SK-N-SH (cell line): ENCODE measurements at regions not wholly inside any gene's neighbourhood (a gene's known extent, or its start where the extent isn't known, plus 50 kb on each side); places are given as distances from the start of the nearest gene placed in this dataset.

ENCODE experiments used
- CTCF ChIA-PET: fragments of 300-600, 350-600 bp; formaldehyde crosslinking; extraction: SDS; loops from one replicate; lab custom pipeline; 2021; lab: Yijun Ruan, JAX
- POLR2A ChIA-PET: fragments of 350-600 bp; sonication (Branson Sonifier 250); formaldehyde crosslinking; extraction: SDS; loops from one replicate; lab custom pipeline; 2020; ENCODE audit warnings: antibody characterized with exemption, inconsistent platforms; lab: Yijun Ruan, JAX
- DNase-seq: peaks from one replicate; pipeline ENCODE4 v3.0.0; 2012
- H2AFZ ChIP-seq: fragments of 200-600 bp; sonication (generic); 2 replicates; pipeline ENCODE4 v1.8.1; 2016; ENCODE audit warnings: antibody characterized with exemption, mild to moderate bottlenecking, low read depth
- H3F3A ChIP-seq: fragments of 200-600 bp; sonication (generic); replicated peaks from 2 replicates; pipeline ENCODE3; 2016; ENCODE audit warnings: antibody characterized with exemption, mild to moderate bottlenecking; ENCODE audit not compliant: insufficient read depth
- H3K27ac ChIP-seq, 2 experiments: fragments of 200-500 bp in 1 of 2; fragments of 200-600 bp in 1 of 2; sonication (Bioruptor generic) in 1 of 2; sonication (generic), shearing (Covaris generic) in 1 of 2; 2 replicates each; pipeline versions ENCODE4 v1.5.1 to v1.6.1; 2014 to 2016; ENCODE audit warnings: low read depth in 2 of 2, inconsistent platforms in 1 of 2, low read length in 1 of 2, mild to moderate bottlenecking in 1 of 2, mixed read lengths in 1 of 2
- H3K27me3 ChIP-seq: fragments of 200-600 bp; sonication (generic), shearing (Covaris generic); 2 replicates; pipeline ENCODE4 v1.6.1; 2016; ENCODE audit warnings: mixed run types; ENCODE audit not compliant: insufficient read depth
- H3K36me3 ChIP-seq, 2 experiments: fragments of 200-500 bp in 1 of 2; fragments of 200-600 bp in 1 of 2; sonication (Bioruptor generic) in 1 of 2; sonication (generic) in 1 of 2; replicated peaks in 1 of 2; 2 replicates each; pipeline versions ENCODE3 to v1.5.1; 2014 to 2016; ENCODE audit warnings: low read length in 1 of 2, mild to moderate bottlenecking in 1 of 2; ENCODE audit not compliant: insufficient read depth in 2 of 2, control insufficient read depth in 1 of 2
- H3K4me1 ChIP-seq, 2 experiments: fragments of 200-500 bp in 1 of 2; fragments of 200-600 bp in 1 of 2; sonication (Bioruptor generic) in 1 of 2; sonication (generic), shearing (Covaris generic) in 1 of 2; 2 replicates each; pipeline versions ENCODE4 v1.5.1 to v1.6.1; 2014 to 2016; ENCODE audit warnings: low read depth in 1 of 2, low read length in 1 of 2, mixed run types in 1 of 2; ENCODE audit not compliant: insufficient read depth in 2 of 2, control insufficient read depth in 1 of 2
- H3K4me2 ChIP-seq: fragments of 200-600 bp; sonication (generic), shearing (Covaris generic); 2 replicates; pipeline ENCODE4 v1.6.1; 2017; ENCODE audit warnings: mixed run types
- H3K4me3 ChIP-seq, 2 experiments: fragments of 200-500 bp in 1 of 2; fragments of 200-600 bp in 1 of 2; sonication (Bioruptor generic) in 1 of 2; sonication (generic), shearing (Covaris generic) in 1 of 2; 2 replicates each; pipeline versions ENCODE4 v1.5.1 to v1.8.1; 2014 to 2016; ENCODE audit warnings: low read depth in 2 of 2, inconsistent platforms in 1 of 2, low read length in 1 of 2, mild to moderate bottlenecking in 1 of 2, mixed read lengths in 1 of 2, moderate library complexity in 1 of 2
- H3K79me2 ChIP-seq: fragments of 200-600 bp; sonication (generic); 2 replicates; pipeline ENCODE4 v1.8.1; 2017; ENCODE audit warnings: mild to moderate bottlenecking; ENCODE audit not compliant: insufficient read depth
- H3K9ac ChIP-seq: fragments of 200-600 bp; sonication (generic); 2 replicates; pipeline ENCODE4 v1.6.1; 2017; ENCODE audit warnings: mixed run types
- H3K9me2 ChIP-seq: fragments of 200-600 bp; sonication (generic); 2 replicates; pipeline ENCODE4 v1.6.1; 2017; ENCODE audit warnings: mixed run types
- H3K9me3 ChIP-seq: fragments of 200-600 bp; sonication (generic); 2 replicates; pipeline ENCODE4 v1.6.1; 2017; ENCODE audit warnings: mixed run types, mild to moderate bottlenecking, moderate library complexity
- H4K20me1 ChIP-seq: fragments of 200-600 bp; sonication (generic); 2 replicates; pipeline ENCODE4 v1.6.1; 2017; ENCODE audit warnings: mild to moderate bottlenecking, mixed run types; ENCODE audit not compliant: insufficient read depth
- EZH2phosphoT487 ChIP-seq: fragments of 200-600 bp; sonication (generic); IDR thresholded peaks from 2 replicates; pipeline ENCODE4 v1.6.1; 2017; ENCODE audit warnings: low read depth, mixed run types, mild to moderate bottlenecking, antibody characterized with exemption, moderate library complexity, borderline replicate concordance
- FOXM1 ChIP-seq: IDR thresholded peaks from 2 replicates; pipeline ENCODE4 v1.4.0; 2012; ENCODE audit warnings: low read depth, mild to moderate bottlenecking
- GABPA ChIP-seq: IDR thresholded peaks from 2 replicates; pipeline ENCODE4 v1.4.0; 2012; ENCODE audit warnings: low read depth, mild to moderate bottlenecking
- GATA2 ChIP-seq: sonication (generic); formaldehyde crosslinking; IDR thresholded peaks from 2 replicates; pipeline ENCODE4 v1.5.0; 2020; ENCODE audit warnings: mild to moderate bottlenecking, missing genetic modification reagents
- MXI1 ChIP-seq: IDR thresholded peaks from 2 replicates; pipeline ENCODE4 v1.6.1; 2012; ENCODE audit warnings: mild to moderate bottlenecking, low read depth, low read length, improper control_type of control experiment
- NRF1 ChIP-seq: IDR thresholded peaks from 2 replicates; pipeline ENCODE4 v1.6.1; 2012; ENCODE audit warnings: low read depth, mild to moderate bottlenecking, low read length
- RFX5 ChIP-seq: IDR thresholded peaks from 2 replicates; pipeline ENCODE4 v1.6.1; 2012; ENCODE audit warnings: mild to moderate bottlenecking, improper control_type of control experiment, low read length
- SMC3 ChIP-seq: IDR thresholded peaks from 2 replicates; pipeline ENCODE4 v1.6.1; 2012; ENCODE audit warnings: low read depth, low read length, improper control_type of control experiment
- YY1 ChIP-seq: IDR thresholded peaks from 2 replicates; pipeline ENCODE4 v1.4.0; 2012; ENCODE audit warnings: low read depth, mild to moderate bottlenecking
- WGBS: methylation state at CpG from one replicate; pipeline ENCODE4 v1.1.6; 2017; ENCODE audit warnings: low lambda C conversion rate; 5-methylcytosine and 5-hydroxymethylcytosine counted together
- TF ChIP-seq, protein P1 (sequence below): IDR thresholded peaks from 2 replicates; pipeline ENCODE4 v1.4.0; 2012; ENCODE audit warnings: low read depth, borderline replicate concordance
- TF ChIP-seq, protein P2 (sequence below): fragments of 150-350 bp; IDR thresholded peaks from 2 replicates; pipeline ENCODE4 v1.6.1; 2016; ENCODE audit warnings: mild to moderate bottlenecking, low read depth, low read length
- TF ChIP-seq, protein P3 (sequence below): IDR thresholded peaks from 2 replicates; pipeline ENCODE4 v1.4.0; 2012; ENCODE audit warnings: low read depth

- H3K79me2 ChIP-seq, result no peaks in the 10 kb centered on the region
- DNase-seq, result no peak
- H3K36me3 ChIP-seq, result no peaks in the 10 kb centered on the region
- H3F3A ChIP-seq, result no peaks in the 10 kb centered on the region
- CTCF ChIA-PET, result interaction anchor here (0.6 to 0.8 kb wide), 4 partner anchors 120 to 253 kb away, joined by 3 to 4 read pairs (median 3); no protein-coding TSS in a partner anchor
- no peaks in the 10 kb centered on the region for H4K20me1 ChIP-seq
- WGBS, result 96% methylated on average over 1 of the region's 1 CpG
- H3K27ac ChIP-seq, result no peak overlapping the region
- 0 out of 2 replicates have a peak, but pooled peaks cover under 1% of the 10 kb centered on the region for H3K9me3 ChIP-seq
- no peak overlapping the region for H2AFZ ChIP-seq
- peaks cover 8 to 12% of the 10 kb centered on the region in 2 experiments; a peak in 3 of 4 replicates for H3K4me1 ChIP-seq
- no peak overlapping the region for H3K4me3 ChIP-seq
- H3K27me3 ChIP-seq, result no peaks in the 10 kb centered on the region
- no peak overlapping the region for H3K4me2 ChIP-seq
- no peak overlapping the region for H3K9ac ChIP-seq
- TF ChIP-seq RFX5 (no peak), NRF1 (no peak), MXI1 (no peak), EZH2phosphoT487 (no peak), GABPA (no peak), FOXM1 (no peak), GATA2 (CRISPR knock-in tag) (no peak), YY1 (no peak), SMC3 (no peak)
- TF ChIP-seq, protein P1, sequence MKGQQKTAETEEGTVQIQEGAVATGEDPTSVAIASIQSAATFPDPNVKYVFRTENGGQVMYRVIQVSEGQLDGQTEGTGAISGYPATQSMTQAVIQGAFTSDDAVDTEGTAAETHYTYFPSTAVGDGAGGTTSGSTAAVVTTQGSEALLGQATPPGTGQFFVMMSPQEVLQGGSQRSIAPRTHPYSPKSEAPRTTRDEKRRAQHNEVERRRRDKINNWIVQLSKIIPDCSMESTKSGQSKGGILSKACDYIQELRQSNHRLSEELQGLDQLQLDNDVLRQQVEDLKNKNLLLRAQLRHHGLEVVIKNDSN, result no peak
- TF ChIP-seq, protein P2, sequence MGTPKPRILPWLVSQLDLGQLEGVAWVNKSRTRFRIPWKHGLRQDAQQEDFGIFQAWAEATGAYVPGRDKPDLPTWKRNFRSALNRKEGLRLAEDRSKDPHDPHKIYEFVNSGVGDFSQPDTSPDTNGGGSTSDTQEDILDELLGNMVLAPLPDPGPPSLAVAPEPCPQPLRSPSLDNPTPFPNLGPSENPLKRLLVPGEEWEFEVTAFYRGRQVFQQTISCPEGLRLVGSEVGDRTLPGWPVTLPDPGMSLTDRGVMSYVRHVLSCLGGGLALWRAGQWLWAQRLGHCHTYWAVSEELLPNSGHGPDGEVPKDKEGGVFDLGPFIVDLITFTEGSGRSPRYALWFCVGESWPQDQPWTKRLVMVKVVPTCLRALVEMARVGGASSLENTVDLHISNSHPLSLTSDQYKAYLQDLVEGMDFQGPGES, result no peak
- TF ChIP-seq, all 33 proteins: peak for 0
- no peaks in the 10 kb centered on the region for H3K9me2 ChIP-seq
- POLR2A ChIA-PET, result no interaction called here
Measured at GRCh38 chr13:79794931-79795330, 314.0 kb downstream of the NDFIP2 start.

GRCh38 chr13:79792716-79793115 lies 311.8 kb downstream of the NDFIP2 start:
- H3K9me2 ChIP-seq, result no peaks in the 10 kb centered on the region
- no peak overlapping the region for H3K27ac ChIP-seq
- H3K36me3 ChIP-seq, result no peaks in the 10 kb centered on the region
- H3K9ac ChIP-seq, result no peak overlapping the region
- no peaks in the 10 kb centered on the region for H3K79me2 ChIP-seq
- no peaks in the 10 kb centered on the region for H4K20me1 ChIP-seq
- no peak overlapping the region for H3K4me3 ChIP-seq
- H3F3A ChIP-seq, result no peaks in the 10 kb centered on the region
- TF ChIP-seq RFX5 (no peak), EZH2phosphoT487 (no peak)
- TF ChIP-seq, protein P3, sequence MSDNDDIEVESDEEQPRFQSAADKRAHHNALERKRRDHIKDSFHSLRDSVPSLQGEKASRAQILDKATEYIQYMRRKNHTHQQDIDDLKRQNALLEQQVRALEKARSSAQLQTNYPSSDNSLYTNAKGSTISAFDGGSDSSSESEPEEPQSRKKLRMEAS, result no peak
- ChIA-PET POLR2A (no interaction called here), CTCF (interaction anchor here (1.4 kb wide), 1 partner anchor 9 kb away, joined by 5 read pairs; no protein-coding TSS in a partner anchor)
- no peak overlapping the region for H2AFZ ChIP-seq
- 0 out of 2 replicates have a peak, but pooled peaks cover 11% of the 10 kb centered on the region for H3K9me3 ChIP-seq
- no peak for DNase-seq
- peaks cover 0 to 4% of the 10 kb centered on the region in 2 experiments; a peak in 1 of 4 replicates for H3K4me1 ChIP-seq
- no peak overlapping the region for H3K4me2 ChIP-seq
- no peaks in the 10 kb centered on the region for H3K27me3 ChIP-seq
